K562 (cell line): ENCODE measurements at regions not wholly inside any gene's neighbourhood (a gene's known extent, or its start where the extent isn't known, plus 50 kb on each side); places are given as distances from the start of the nearest gene placed in this dataset.

Source experiments
- ARID2 ChIP-seq: fragments of 450-650 bp; IDR thresholded peaks from 2 replicates; pipeline ENCODE4 v1.6.1; 2017; ENCODE audit warnings: antibody characterized with exemption, mild to moderate bottlenecking
- BCL6 ChIP-seq: fragments of 250-450 bp; sonication (Bioruptor Pico); IDR thresholded peaks from 2 replicates; pipeline ENCODE4 v1.4.0; 2020
- BDP1 ChIP-seq: IDR thresholded peaks from 3 replicates; pipeline ENCODE4 v1.6.1; 2011; ENCODE audit not compliant: insufficient read length, insufficient read depth
- BRD4 ChIP-seq: fragments of 200-600 bp; sonication (generic); IDR thresholded peaks from 2 replicates; pipeline ENCODE4 v1.6.1; 2017; ENCODE audit warnings: inconsistent platforms
- C11orf30 ChIP-seq: fragments of 450-650 bp; IDR thresholded peaks from 2 replicates; pipeline ENCODE4 v1.6.1; 2016; ENCODE audit warnings: low read depth, mild to moderate bottlenecking
- CCAR2 ChIP-seq: fragments of 200-400 bp; formaldehyde crosslinking; IDR thresholded peaks from 2 replicates; pipeline ENCODE4 v1.6.1; 2017; ENCODE audit warnings: mild to moderate bottlenecking, low read depth, low read length
- COPS2 ChIP-seq: fragments of 450-650 bp; conservative IDR thresholded peaks from 2 replicates; pipeline ENCODE4 v1.6.1; 2016; ENCODE audit warnings: mild to moderate bottlenecking, moderate library complexity
- EHMT2 ChIP-seq: fragments of 450-650 bp; IDR thresholded peaks from 2 replicates; pipeline ENCODE4 v1.6.1; 2018; ENCODE audit warnings: antibody characterized with exemption
- HOXB6 ChIP-seq: fragments of 250-450 bp; sonication (Bioruptor Pico); IDR thresholded peaks from 2 replicates; pipeline ENCODE4 v1.5.1; 2022; ENCODE audit warnings: mild to moderate bottlenecking, borderline replicate concordance
- KDM2B ChIP-seq: fragments of 250-450 bp; sonication (Bioruptor Pico); IDR thresholded peaks from 2 replicates; pipeline ENCODE4 v1.8.0; 2021; ENCODE audit warnings: mild to moderate bottlenecking, moderate library complexity
- MLX ChIP-seq, 2 experiments: fragments of 450-650 bp in 1 of 2; sonication (generic) in 1 of 2; formaldehyde crosslinking; conservative IDR thresholded peaks; 2 replicates each; pipeline versions ENCODE4 v1.4.0 to v1.8.1; 2020 to 2022; ENCODE audit warnings: mild to moderate bottlenecking in 1 of 2, missing genetic modification reagents in 1 of 2
- PTBP1 ChIP-seq: fragments of 200-400 bp; formaldehyde crosslinking; IDR thresholded peaks from 2 replicates; pipeline ENCODE4 v1.6.1; 2017; ENCODE audit warnings: low read depth, low read length
- PURB ChIP-seq: sonication (generic); formaldehyde crosslinking; IDR thresholded peaks from 2 replicates; pipeline ENCODE4 v1.9.0; 2021; ENCODE audit warnings: low read depth, mild to moderate bottlenecking, missing genetic modification reagents
- RBFOX2 ChIP-seq: fragments of 200-400 bp; formaldehyde crosslinking; IDR thresholded peaks from 2 replicates; pipeline ENCODE4 v1.6.1; 2017; ENCODE audit warnings: low read depth, mild to moderate bottlenecking, low read length, moderate library complexity
- SAFB2 ChIP-seq: fragments of 200-400 bp; formaldehyde crosslinking; IDR thresholded peaks from 2 replicates; pipeline ENCODE4 v1.6.1; 2018; ENCODE audit warnings: borderline replicate concordance, low read length, low read depth, moderate library complexity; ENCODE audit not compliant: severe bottlenecking
- SIN3A ChIP-seq, 2 experiments: fragments of 150-350 bp in 1 of 2; IDR thresholded peaks; 2 replicates each; pipeline ENCODE4 v1.6.1; 2011 to 2016; ENCODE audit warnings: borderline replicate concordance in 2 of 2, low read depth in 2 of 2, low read length in 2 of 2, mild to moderate bottlenecking in 2 of 2, moderate library complexity in 2 of 2; ENCODE audit not compliant: control insufficient read depth in 1 of 2
- SMARCE1 ChIP-seq: fragments of 450-650 bp; IDR thresholded peaks from 2 replicates; pipeline ENCODE4 v1.7.1; 2016; ENCODE audit warnings: mild to moderate bottlenecking
- ZNF57 ChIP-seq: fragments of 450-650 bp; formaldehyde crosslinking; IDR thresholded peaks from 2 replicates; pipeline ENCODE4 v1.4.0; 2020; ENCODE audit warnings: mild to moderate bottlenecking, moderate library complexity
- TF ChIP-seq, protein P1 (sequence below): fragments of 450-650 bp; IDR thresholded peaks from 2 replicates; pipeline ENCODE4 v1.7.1; 2018; ENCODE audit warnings: mild to moderate bottlenecking, low read depth; ENCODE audit not compliant: partially characterized antibody
- TF ChIP-seq, protein P2 (sequence below): fragments of 250-450 bp; sonication (Bioruptor Pico); IDR thresholded peaks from 2 replicates; pipeline ENCODE4 v1.8.0; 2022; ENCODE audit warnings: moderate library complexity, mild to moderate bottlenecking, inconsistent platforms

DNA sequence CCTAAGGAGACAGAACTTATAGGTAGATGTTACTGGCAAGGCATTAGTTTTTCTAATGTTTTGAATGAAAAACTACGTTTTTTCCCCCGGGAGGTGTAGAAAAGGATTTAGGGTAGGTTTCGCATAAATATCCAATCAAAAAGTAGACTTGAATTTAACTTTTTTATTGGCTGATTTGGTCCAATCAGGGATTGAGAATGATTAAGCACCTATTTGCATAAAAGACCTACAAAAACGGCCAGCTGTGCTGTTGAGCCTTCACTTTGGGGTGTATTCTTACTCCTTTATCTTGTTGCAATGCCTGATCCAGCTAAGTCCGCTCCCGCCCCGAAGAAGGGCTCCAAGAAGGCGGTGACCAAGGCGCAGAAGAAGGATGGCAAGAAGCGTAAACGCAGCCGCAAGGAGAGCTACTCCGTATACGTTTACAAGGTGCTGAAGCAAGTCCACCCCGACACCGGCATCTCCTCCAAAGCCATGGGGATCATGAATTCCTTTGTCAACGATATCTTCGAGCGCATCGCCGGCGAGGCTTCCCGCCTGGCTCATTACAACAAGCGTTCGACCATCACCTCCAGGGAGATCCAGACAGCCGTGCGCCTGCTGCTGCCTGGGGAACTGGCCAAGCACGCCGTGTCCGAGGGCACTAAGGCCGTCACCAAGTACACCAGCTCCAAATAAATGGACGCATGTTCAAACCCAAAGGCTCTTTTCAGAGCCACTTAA lies 113.5 kb upstream of the BTN3A2 start (continued):
- TF ChIP-seq RBFOX2 (peak; percentile 89), BDP1 (no peak), PURB (CRISPR knock-in tag) (no peak), MLX (CRISPR knock-in tag; conservative IDR thresholded peaks at IDR 0.05) (no peak), HOXB6 (CRISPR knock-in tag) (no peak), COPS2 (no peak), SIN3A (IDR thresholded peaks at IDR 0.05; ENCODE audit: borderline replicate concordance in 2 of 2, control insufficient read depth in 1 of 2, low read depth in 2 of 2, low read length in 2 of 2) (peak in 1 of 2 experiments; percentile 11; a peak in 2 of 4 replicates), ZNF57 (no peak), SMARCE1 (0 out of 2 replicates have a peak, but pooled peaks have one; percentile 17), PTBP1 (no peak), SAFB2 (no peak), ARID2 (no peak), EHMT2 (no peak), BCL6 (CRISPR knock-in tag) (no peak), BRD4 (0 out of 2 replicates have a peak, but pooled peaks have one; percentile 28), KDM2B (CRISPR knock-in tag) (no peak), CCAR2 (no peak), C11orf30 (peak; percentile 63; the same call in 1 of the 2 replicates)
- TF ChIP-seq, protein P1, sequence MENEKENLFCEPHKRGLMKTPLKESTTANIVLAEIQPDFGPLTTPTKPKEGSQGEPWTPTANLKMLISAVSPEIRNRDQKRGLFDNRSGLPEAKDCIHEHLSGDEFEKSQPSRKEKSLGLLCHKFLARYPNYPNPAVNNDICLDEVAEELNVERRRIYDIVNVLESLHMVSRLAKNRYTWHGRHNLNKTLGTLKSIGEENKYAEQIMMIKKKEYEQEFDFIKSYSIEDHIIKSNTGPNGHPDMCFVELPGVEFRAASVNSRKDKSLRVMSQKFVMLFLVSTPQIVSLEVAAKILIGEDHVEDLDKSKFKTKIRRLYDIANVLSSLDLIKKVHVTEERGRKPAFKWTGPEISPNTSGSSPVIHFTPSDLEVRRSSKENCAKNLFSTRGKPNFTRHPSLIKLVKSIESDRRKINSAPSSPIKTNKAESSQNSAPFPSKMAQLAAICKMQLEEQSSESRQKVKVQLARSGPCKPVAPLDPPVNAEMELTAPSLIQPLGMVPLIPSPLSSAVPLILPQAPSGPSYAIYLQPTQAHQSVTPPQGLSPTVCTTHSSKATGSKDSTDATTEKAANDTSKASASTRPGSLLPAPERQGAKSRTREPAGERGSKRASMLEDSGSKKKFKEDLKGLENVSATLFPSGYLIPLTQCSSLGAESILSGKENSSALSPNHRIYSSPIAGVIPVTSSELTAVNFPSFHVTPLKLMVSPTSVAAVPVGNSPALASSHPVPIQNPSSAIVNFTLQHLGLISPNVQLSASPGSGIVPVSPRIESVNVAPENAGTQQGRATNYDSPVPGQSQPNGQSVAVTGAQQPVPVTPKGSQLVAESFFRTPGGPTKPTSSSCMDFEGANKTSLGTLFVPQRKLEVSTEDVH: no peak
- TF ChIP-seq, protein P2, sequence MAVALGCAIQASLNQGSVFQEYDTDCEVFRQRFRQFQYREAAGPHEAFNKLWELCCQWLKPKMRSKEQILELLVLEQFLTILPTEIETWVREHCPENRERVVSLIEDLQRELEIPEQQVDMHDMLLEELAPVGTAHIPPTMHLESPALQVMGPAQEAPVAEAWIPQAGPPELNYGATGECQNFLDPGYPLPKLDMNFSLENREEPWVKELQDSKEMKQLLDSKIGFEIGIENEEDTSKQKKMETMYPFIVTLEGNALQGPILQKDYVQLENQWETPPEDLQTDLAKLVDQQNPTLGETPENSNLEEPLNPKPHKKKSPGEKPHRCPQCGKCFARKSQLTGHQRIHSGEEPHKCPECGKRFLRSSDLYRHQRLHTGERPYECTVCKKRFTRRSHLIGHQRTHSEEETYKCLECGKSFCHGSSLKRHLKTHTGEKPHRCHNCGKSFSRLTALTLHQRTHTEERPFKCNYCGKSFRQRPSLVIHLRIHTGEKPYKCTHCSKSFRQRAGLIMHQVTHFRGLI (CRISPR knock-in tag): no peak
